Spleen (tissue), 7 donors: ENCODE measurements at regions not wholly inside any gene's neighbourhood (a gene's known extent, or its start where the extent isn't known, plus 50 kb on each side); places are given as distances from the start of the nearest gene placed in this dataset.

ENCODE experiments used
- CTCF ChIP-seq, 11 experiments: fragments of 200-600 bp in 7 of 11; fragments of 450-650 bp in 4 of 11; sonication (generic) in 4 of 11; IDR thresholded peaks in 8 of 11; conservative IDR thresholded peaks in 3 of 11; 1 replicate in 7 of 11; 2 replicates in 4 of 11; pipeline versions ENCODE4 v1.4.0 to v1.8.0; 2016 to 2021; ENCODE audit warnings: antibody characterized with exemption in 11 of 11, inconsistent platforms in 4 of 11, mild to moderate bottlenecking in 1 of 11
- POLR2AphosphoS5 ChIP-seq, 3 donors: sonication (generic); formaldehyde crosslinking; IDR thresholded peaks; one replicate each; pipeline ENCODE4 v1.5.1; 2017; ENCODE audit warnings: antibody characterized with exemption in 3 of 3
- donor health status: DM: no; HTN: no; CAD: no; lungs with moderate emphysema.
- donor health status: DM: no; HTN: no; CAD: no.
- donor health status: DM: no; HTN: no; CAD: no.

- peak in 7 of 11 experiments; percentile 16 to 50 (median 36) for TF ChIP-seq CTCF (IDR thresholded peaks at IDR 0.05 in 8 of 11, conservative IDR thresholded peaks at IDR 0.05 in 3 of 11)
- no peak for TF ChIP-seq POLR2AphosphoS5 (IDR thresholded peaks at IDR 0.05)
Measured at GRCh38 chr9:104386425-104387069, 117.5 kb upstream of the OR13F1 start.
